ENCODE measurements at regions not wholly inside any gene's neighbourhood (a gene's known extent, or its start where the extent isn't known, plus 50 kb on each side); places are given as distances from the start of the nearest gene placed in this dataset.

DNA sequence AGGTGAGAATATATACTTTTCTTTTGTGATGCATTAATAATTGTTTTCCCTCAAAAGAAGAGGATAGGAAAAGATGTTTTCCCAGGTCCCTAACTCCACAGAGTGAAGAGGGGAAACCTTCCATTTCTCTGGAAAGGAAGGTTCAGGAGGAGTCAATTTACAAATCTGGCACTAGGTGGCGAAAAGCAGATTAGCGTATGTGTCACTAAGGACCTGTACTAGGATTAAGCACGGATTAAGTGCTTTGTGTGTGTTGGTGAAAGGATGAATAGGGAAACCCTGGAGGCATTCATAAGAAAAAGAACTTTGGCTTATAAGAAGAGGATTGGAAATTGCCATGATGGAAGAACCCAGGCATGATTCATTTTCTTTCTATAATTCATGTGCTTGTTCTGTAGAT is 410.1 kb upstream of the PLXNA2 start:
- H3K9me3 ChIP-seq, result no peaks in the 10 kb centered on the region
- H3K36me3 ChIP-seq (ENCODE audit: control insufficient read depth, insufficient read depth, low read length), result no peaks in the 10 kb centered on the region
- intact Hi-C loops (cut with micrococcal nuclease; ENCODE audit: unreplicated experiment), result loop anchor here (5.0 to 10.0 kb wide), 5 partner anchors 343 to 861 kb away; no protein-coding TSS in a partner anchor
- no peak overlapping the region for H3K4me3 Mint-ChIP-seq (ENCODE audit: unreplicated experiment)
- ChIA-PET CTCF (no interaction called here), POLR2A (no interaction called here)
- BruUV-seq (replicated peaks), result no TSS peak
- H3K27me3 ChIP-seq (replicated peaks; ENCODE audit: control insufficient read depth, insufficient read depth, low read length), result no peaks in the 10 kb centered on the region
- no peaks in the 10 kb centered on the region for H3K9me3 Mint-ChIP-seq (ENCODE audit: unreplicated experiment)
- no peaks in the 10 kb centered on the region for H3K4me1 ChIP-seq
- H3K27me3 Mint-ChIP-seq (ENCODE audit: insufficient read depth, unreplicated experiment), result peaks cover 12% of the 10 kb centered on the region
- H3K27ac Mint-ChIP-seq (ENCODE audit: unreplicated experiment), result no peak overlapping the region
- H3K4me3 ChIP-seq (ENCODE audit: low read depth, low read length), result no peak overlapping the region
- DNase-seq, result peak in 1 of 2 experiments; percentile 22
- H3K36me3 Mint-ChIP-seq (ENCODE audit: insufficient read depth, unreplicated experiment), result no peaks in the 10 kb centered on the region
- H3K4me1 Mint-ChIP-seq (ENCODE audit: low read depth, unreplicated experiment), result no peaks in the 10 kb centered on the region
- TF ChIP-seq, protein P1, sequence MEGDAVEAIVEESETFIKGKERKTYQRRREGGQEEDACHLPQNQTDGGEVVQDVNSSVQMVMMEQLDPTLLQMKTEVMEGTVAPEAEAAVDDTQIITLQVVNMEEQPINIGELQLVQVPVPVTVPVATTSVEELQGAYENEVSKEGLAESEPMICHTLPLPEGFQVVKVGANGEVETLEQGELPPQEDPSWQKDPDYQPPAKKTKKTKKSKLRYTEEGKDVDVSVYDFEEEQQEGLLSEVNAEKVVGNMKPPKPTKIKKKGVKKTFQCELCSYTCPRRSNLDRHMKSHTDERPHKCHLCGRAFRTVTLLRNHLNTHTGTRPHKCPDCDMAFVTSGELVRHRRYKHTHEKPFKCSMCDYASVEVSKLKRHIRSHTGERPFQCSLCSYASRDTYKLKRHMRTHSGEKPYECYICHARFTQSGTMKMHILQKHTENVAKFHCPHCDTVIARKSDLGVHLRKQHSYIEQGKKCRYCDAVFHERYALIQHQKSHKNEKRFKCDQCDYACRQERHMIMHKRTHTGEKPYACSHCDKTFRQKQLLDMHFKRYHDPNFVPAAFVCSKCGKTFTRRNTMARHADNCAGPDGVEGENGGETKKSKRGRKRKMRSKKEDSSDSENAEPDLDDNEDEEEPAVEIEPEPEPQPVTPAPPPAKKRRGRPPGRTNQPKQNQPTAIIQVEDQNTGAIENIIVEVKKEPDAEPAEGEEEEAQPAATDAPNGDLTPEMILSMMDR (IDR thresholded peaks at IDR 0.05; ENCODE audit: insufficient read depth in 1 of 2, low read depth in 1 of 2, low read length in 1 of 2, severe bottlenecking in 1 of 2, unreplicated experiment in 1 of 2), result peak; percentile 32 to 41

DNA sequence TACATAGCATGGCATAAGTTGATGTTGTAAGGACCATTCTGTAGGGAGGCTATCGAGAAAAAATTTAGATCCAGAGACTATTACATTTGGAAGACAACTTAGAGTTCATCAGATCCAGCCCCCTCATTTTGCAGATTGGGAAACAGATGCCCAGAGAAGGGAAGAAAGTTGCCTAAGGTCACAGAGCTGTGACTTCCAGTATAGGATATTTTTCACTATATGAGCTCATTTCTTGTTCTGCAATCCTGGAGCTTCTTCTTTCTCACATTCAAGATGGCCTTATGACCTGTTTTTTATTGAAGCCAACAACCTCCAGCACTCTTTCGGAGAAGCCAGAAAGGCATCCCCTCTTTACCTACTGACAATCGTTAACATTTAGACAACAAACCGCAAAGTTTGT is 421.8 kb upstream of the PLXNA2 start:
- no peaks in the 10 kb centered on the region for H3K9me3 Mint-ChIP-seq (ENCODE audit: unreplicated experiment)
- CTCF ChIA-PET, result no interaction called here
- H3K27ac Mint-ChIP-seq (ENCODE audit: unreplicated experiment), result no peak overlapping the region
- TF ChIP-seq, protein P1 (IDR thresholded peaks at IDR 0.05; ENCODE audit: insufficient read depth in 1 of 2, low read depth in 1 of 2, low read length in 1 of 2, severe bottlenecking in 1 of 2, unreplicated experiment in 1 of 2), result no peak
- H3K36me3 Mint-ChIP-seq (ENCODE audit: insufficient read depth, unreplicated experiment), result no peaks in the 10 kb centered on the region
- POLR2A ChIA-PET, result no interaction called here
- H3K4me3 Mint-ChIP-seq (ENCODE audit: unreplicated experiment), result no peak overlapping the region
- no peak for DNase-seq
- Histone ChIP-seq H3K36me3 (ENCODE audit: control insufficient read depth, insufficient read depth, low read length) (no peaks in the 10 kb centered on the region), H3K27me3 (replicated peaks; ENCODE audit: control insufficient read depth, insufficient read depth, low read length) (no peaks in the 10 kb centered on the region), H3K4me3 (ENCODE audit: low read depth, low read length) (no peak overlapping the region), H3K4me1 (no peaks in the 10 kb centered on the region), H3K9me3 (no peaks in the 10 kb centered on the region)
- intact Hi-C loops (cut with micrococcal nuclease; ENCODE audit: unreplicated experiment), result no loop called here
- BruUV-seq (replicated peaks), result no TSS peak
- H3K4me1 Mint-ChIP-seq (ENCODE audit: low read depth, unreplicated experiment), result no peaks in the 10 kb centered on the region
- peaks cover 16% of the 10 kb centered on the region for H3K27me3 Mint-ChIP-seq (ENCODE audit: insufficient read depth, unreplicated experiment)

- H3K27ac Mint-ChIP-seq (ENCODE audit: unreplicated experiment), result no peak overlapping the region
- intact Hi-C loops (cut with micrococcal nuclease; ENCODE audit: unreplicated experiment), result no loop called here
- no peaks in the 10 kb centered on the region for H3K4me1 Mint-ChIP-seq (ENCODE audit: low read depth, unreplicated experiment)
- no peaks in the 10 kb centered on the region for H3K36me3 Mint-ChIP-seq (ENCODE audit: insufficient read depth, unreplicated experiment)
- H3K4me3 ChIP-seq (ENCODE audit: low read depth, low read length), result no peak overlapping the region
- BruUV-seq (replicated peaks), result no TSS peak
- DNase-seq, result peak in 1 of 2 experiments; percentile 12
- ChIA-PET CTCF (no interaction called here), POLR2A (no interaction called here)
- H3K4me3 Mint-ChIP-seq (ENCODE audit: unreplicated experiment), result no peak overlapping the region
- H3K36me3 ChIP-seq (ENCODE audit: control insufficient read depth, insufficient read depth, low read length), result no peaks in the 10 kb centered on the region
- H3K9me3 ChIP-seq, result no peaks in the 10 kb centered on the region
- TF ChIP-seq, protein P1 (IDR thresholded peaks at IDR 0.05; ENCODE audit: insufficient read depth in 1 of 2, low read depth in 1 of 2, low read length in 1 of 2, severe bottlenecking in 1 of 2, unreplicated experiment in 1 of 2), result no peak
- H3K4me1 ChIP-seq, result no peaks in the 10 kb centered on the region
- no peaks in the 10 kb centered on the region for H3K9me3 Mint-ChIP-seq (ENCODE audit: unreplicated experiment)
- H3K27me3 Mint-ChIP-seq (ENCODE audit: insufficient read depth, unreplicated experiment), result peaks cover 11% of the 10 kb centered on the region
- H3K27me3 ChIP-seq (replicated peaks; ENCODE audit: control insufficient read depth, insufficient read depth, low read length), result no peaks in the 10 kb centered on the region
Observed at GRCh38 chr1:208668991-208669390, 424.8 kb upstream of the PLXNA2 start.

Data from Caco-2 (cell line).